H9 (cell line): ENCODE measurements at regions not wholly inside any gene's neighbourhood (a gene's known extent, or its start where the extent isn't known, plus 50 kb on each side); places are given as distances from the start of the nearest gene placed in this dataset.

Source experiments
- DNase-seq: peaks from one replicate; pipeline ENCODE4 v3.0.0-alpha.2; 2017
- H2AFZ ChIP-seq: one replicate; pipeline ENCODE4 v1.6.1; 2013; ENCODE audit warnings: mild to moderate bottlenecking, low read length, control low read depth, moderate library complexity
- H2AK5ac ChIP-seq: 2 replicates; pipeline ENCODE4 v1.6.1; 2013; ENCODE audit warnings: low read length, control low read depth, mixed read lengths; ENCODE audit not compliant: insufficient read length
- H2BK120ac ChIP-seq: one replicate; pipeline ENCODE4 v1.6.1; 2013; ENCODE audit warnings: low read depth, mild to moderate bottlenecking, low read length, control low read depth, inconsistent platforms; ENCODE audit not compliant: poor library complexity, severe bottlenecking
- H2BK12ac ChIP-seq: 2 replicates; pipeline ENCODE4 v1.6.1; 2013; ENCODE audit warnings: low read length, control low read depth, mixed read lengths, low read depth; ENCODE audit not compliant: insufficient read length
- H2BK15ac ChIP-seq: 2 replicates; pipeline ENCODE4 v1.6.1; 2013; ENCODE audit warnings: low read depth, low read length, control low read depth
- H2BK20ac ChIP-seq: one replicate; pipeline ENCODE4 v1.6.1; 2013; ENCODE audit warnings: low read depth, mild to moderate bottlenecking, low read length, control low read depth, inconsistent platforms; ENCODE audit not compliant: poor library complexity, severe bottlenecking
- H2BK5ac ChIP-seq: 2 replicates; pipeline ENCODE4 v1.6.1; 2013; ENCODE audit warnings: low read length, control low read depth, mixed read lengths; ENCODE audit not compliant: insufficient read length
- H3K14ac ChIP-seq: 2 replicates; pipeline ENCODE4 v1.6.1; 2013; ENCODE audit warnings: low read length, control low read depth; ENCODE audit not compliant: insufficient read depth
- H3K18ac ChIP-seq: 2 replicates; pipeline ENCODE4 v1.6.1; 2013; ENCODE audit warnings: low read depth, mild to moderate bottlenecking, mixed read lengths, low read length, control low read depth; ENCODE audit not compliant: insufficient read length
- H3K23ac ChIP-seq: 2 replicates; pipeline ENCODE4 v1.6.1; 2013; ENCODE audit warnings: low read length, control low read depth, mixed read lengths, low read depth; ENCODE audit not compliant: insufficient read length
- H3K23me2 ChIP-seq: 2 replicates; pipeline ENCODE4 v1.6.1; 2013; ENCODE audit warnings: low read depth, mild to moderate bottlenecking, mixed read lengths, low read length, control low read depth; ENCODE audit not compliant: insufficient read length, poor library complexity, severe bottlenecking
- H3K27ac ChIP-seq: 2 replicates; pipeline ENCODE4 v1.5.1; 2013; ENCODE audit warnings: low read length, control low read depth, mixed read lengths, low read depth; ENCODE audit not compliant: insufficient read length
- H3K27me3 ChIP-seq: 2 replicates; pipeline ENCODE4 v1.6.1; 2013; ENCODE audit warnings: low read length, control low read depth, inconsistent platforms; ENCODE audit not compliant: insufficient read depth
- H3K4ac ChIP-seq: 2 replicates; pipeline ENCODE4 v1.6.1; 2013; ENCODE audit warnings: low read depth, mild to moderate bottlenecking, control low read depth, inconsistent platforms, low read length, moderate library complexity
- H3K4me1 ChIP-seq: 2 replicates; pipeline ENCODE4 v1.6.1; 2013; ENCODE audit warnings: low read length, control low read depth, inconsistent platforms; ENCODE audit not compliant: insufficient read depth
- H3K4me2 ChIP-seq: 2 replicates; pipeline ENCODE4 v1.6.1; 2013; ENCODE audit warnings: low read length, control low read depth, mixed read lengths; ENCODE audit not compliant: insufficient read length, insufficient read depth
- H3K56ac ChIP-seq: 2 replicates; pipeline ENCODE4 v1.6.1; 2013; ENCODE audit warnings: low read depth, mild to moderate bottlenecking, mixed read lengths, low read length, control low read depth; ENCODE audit not compliant: insufficient read length
- H3K79me1 ChIP-seq: 2 replicates; pipeline ENCODE4 v1.6.1; 2013; ENCODE audit warnings: low read depth, mild to moderate bottlenecking, moderate library complexity, low read length, control low read depth, inconsistent platforms; ENCODE audit not compliant: insufficient read depth, poor library complexity, severe bottlenecking
- H3K79me2 ChIP-seq: 2 replicates; pipeline ENCODE4 v1.6.1; 2013; ENCODE audit warnings: low read length, control low read depth, inconsistent platforms; ENCODE audit not compliant: insufficient read depth
- H3K9ac ChIP-seq: 2 replicates; pipeline ENCODE4 v1.6.1; 2013; ENCODE audit warnings: low read length, control low read depth, mixed read lengths; ENCODE audit not compliant: insufficient read length; ENCODE audit errors: extremely low read depth
- H3K9me3 ChIP-seq: one replicate; pipeline ENCODE4 v1.6.1; 2013; ENCODE audit warnings: low read depth, low read length, inconsistent platforms; ENCODE audit not compliant: control insufficient read depth
- H3T11ph ChIP-seq: one replicate; pipeline ENCODE4 v1.6.1; 2013; ENCODE audit warnings: mild to moderate bottlenecking, low read length, control low read depth, inconsistent platforms
- H4K20me1 ChIP-seq: one replicate; pipeline ENCODE4 v1.6.1; 2013; ENCODE audit not compliant: control insufficient read depth, insufficient read length, insufficient read depth
- H4K5ac ChIP-seq: 2 replicates; pipeline ENCODE4 v1.6.1; 2013; ENCODE audit warnings: low read depth, mild to moderate bottlenecking, mixed read lengths, low read length, control low read depth; ENCODE audit not compliant: insufficient read length
- H4K8ac ChIP-seq: replicated peaks from 2 replicates; pipeline ENCODE4 v1.6.1; 2013; ENCODE audit warnings: low read length, control low read depth, mixed read lengths, low read depth; ENCODE audit not compliant: insufficient read length
- H4K91ac ChIP-seq: 2 replicates; pipeline ENCODE4 v1.6.1; 2013; ENCODE audit warnings: low read depth, mild to moderate bottlenecking, moderate library complexity, mixed read lengths, low read length, control low read depth; ENCODE audit not compliant: insufficient read length
- H3K27ac Mint-ChIP-seq, 3 experiments: 2 replicates in 2 of 3; 3 replicates in 1 of 3; pipeline ENCODE4 v1.8.0; 2020 to 2021; ENCODE audit warnings: mixed read lengths in 3 of 3, mild to moderate bottlenecking in 1 of 3, moderate library complexity in 1 of 3
- H3K27me3 Mint-ChIP-seq: 2 replicates; pipeline ENCODE4 v1.8.0; 2021; ENCODE audit warnings: low read depth, mild to moderate bottlenecking, moderate library complexity, mixed read lengths
- H3K36me3 Mint-ChIP-seq, 3 experiments: 2 replicates in 2 of 3; 3 replicates in 1 of 3; pipeline ENCODE4 v1.8.0; 2020 to 2021; ENCODE audit warnings: low read depth in 3 of 3, mixed read lengths in 3 of 3; ENCODE audit not compliant: insufficient read depth in 1 of 3
- H3K4me1 Mint-ChIP-seq, 2 experiments: 2 replicates each; pipeline ENCODE4 v1.8.0; 2020; ENCODE audit warnings: mixed read lengths in 2 of 2
- H3K4me3 Mint-ChIP-seq, 2 experiments: 2 replicates in 1 of 2; 3 replicates in 1 of 2; pipeline ENCODE4 v1.8.0; 2020 to 2021; ENCODE audit warnings: mild to moderate bottlenecking in 2 of 2, mixed read lengths in 2 of 2, moderate library complexity in 1 of 2
- H3K9me3 Mint-ChIP-seq, 2 experiments: 2 replicates in 1 of 2; 3 replicates in 1 of 2; pipeline ENCODE4 v1.8.0; 2020; ENCODE audit warnings: mild to moderate bottlenecking in 2 of 2, mixed read lengths in 2 of 2, moderate library complexity in 1 of 2
- WGBS: extraction: QIAGEN DNeasy Blood & Tissue Kit; methylation state at CpG from one replicate; pipeline ENCODE4 v1.1.7; 2013; ENCODE audit warnings: missing lambda C conversion rate, low lambda C conversion rate, mixed read lengths; ENCODE audit not compliant: insufficient read length; ENCODE audit errors: extremely low coverage; 5-methylcytosine and 5-hydroxymethylcytosine counted together
- TF ChIP-seq, protein P1 (sequence below): fragments of 200-600 bp; sonication (generic); conservative IDR thresholded peaks from 3 replicates; pipeline ENCODE4 v1.8.0; 2021; ENCODE audit warnings: antibody characterized with exemption, mild to moderate bottlenecking

DNA sequence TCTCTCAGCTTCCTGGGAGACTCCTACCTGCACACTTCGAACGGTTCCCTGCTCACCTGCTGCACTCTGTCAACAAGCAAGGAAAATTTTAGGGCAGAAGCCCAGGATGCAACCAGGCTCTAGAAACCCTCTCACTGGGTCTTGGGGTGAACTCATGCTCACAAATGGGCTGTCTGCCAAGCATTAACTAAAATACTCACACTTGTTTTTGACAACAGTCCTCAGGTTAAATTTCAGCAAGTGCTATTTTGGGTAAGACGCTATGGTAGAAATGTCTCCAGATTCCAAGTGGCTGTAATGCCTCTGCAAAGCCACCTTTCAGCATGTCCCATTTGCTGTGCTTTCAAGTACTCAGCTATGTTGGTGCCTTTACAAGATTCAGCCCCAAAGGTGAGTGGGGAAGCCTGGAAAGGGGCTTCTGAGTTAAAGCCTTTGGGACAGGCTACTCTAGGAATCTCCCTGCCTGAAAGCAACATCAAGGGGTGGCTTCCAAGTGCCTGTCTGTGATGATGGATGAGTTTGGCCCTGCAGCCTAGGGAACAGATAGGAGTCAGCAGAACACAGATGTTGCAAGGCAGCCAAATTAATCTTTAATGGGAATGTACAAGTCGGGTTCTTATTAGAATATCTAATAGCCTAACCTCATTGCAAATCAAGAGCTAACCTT is 211.9 kb upstream of the SPAG17 start:
- DNase-seq = no peak
- Histone ChIP-seq H2AK5ac (no peak overlapping the region), H4K8ac (no peak overlapping the region), H3K9ac (no peak overlapping the region), H3T11ph (no peak overlapping the region), H3K23me2 (no peaks in the 10 kb centered on the region), H4K91ac (no peak overlapping the region), H2BK120ac (no peak overlapping the region), H3K27ac (no peak overlapping the region), H2BK5ac (no peak overlapping the region), H3K23ac (no peak overlapping the region), H3K4me1 (no peaks in the 10 kb centered on the region), H4K20me1 (no peaks in the 10 kb centered on the region), H3K56ac (no peak overlapping the region), H2BK15ac (no peak overlapping the region), H3K4me2 (no peak overlapping the region), H3K27me3 (no peaks in the 10 kb centered on the region), H3K9me3 (no peaks in the 10 kb centered on the region), H3K14ac (no peak overlapping the region), H2BK20ac (no peak overlapping the region), H2BK12ac (no peak overlapping the region), H2AFZ (no peak overlapping the region), H3K4ac (no peak overlapping the region), H3K79me2 (no peaks in the 10 kb centered on the region), H3K18ac (no peak overlapping the region), H3K79me1 (no peaks in the 10 kb centered on the region), H4K5ac (no peak overlapping the region)
- Mint-ChIP-seq H3K4me3 (no peak overlapping the region), H3K27me3 (no peaks in the 10 kb centered on the region), H3K36me3 (no peaks in the 10 kb centered on the region), H3K9me3 (no peaks in the 10 kb centered on the region), H3K27ac (no peak overlapping the region), H3K4me1 (no peaks in the 10 kb centered on the region)
- TF ChIP-seq, protein P1, sequence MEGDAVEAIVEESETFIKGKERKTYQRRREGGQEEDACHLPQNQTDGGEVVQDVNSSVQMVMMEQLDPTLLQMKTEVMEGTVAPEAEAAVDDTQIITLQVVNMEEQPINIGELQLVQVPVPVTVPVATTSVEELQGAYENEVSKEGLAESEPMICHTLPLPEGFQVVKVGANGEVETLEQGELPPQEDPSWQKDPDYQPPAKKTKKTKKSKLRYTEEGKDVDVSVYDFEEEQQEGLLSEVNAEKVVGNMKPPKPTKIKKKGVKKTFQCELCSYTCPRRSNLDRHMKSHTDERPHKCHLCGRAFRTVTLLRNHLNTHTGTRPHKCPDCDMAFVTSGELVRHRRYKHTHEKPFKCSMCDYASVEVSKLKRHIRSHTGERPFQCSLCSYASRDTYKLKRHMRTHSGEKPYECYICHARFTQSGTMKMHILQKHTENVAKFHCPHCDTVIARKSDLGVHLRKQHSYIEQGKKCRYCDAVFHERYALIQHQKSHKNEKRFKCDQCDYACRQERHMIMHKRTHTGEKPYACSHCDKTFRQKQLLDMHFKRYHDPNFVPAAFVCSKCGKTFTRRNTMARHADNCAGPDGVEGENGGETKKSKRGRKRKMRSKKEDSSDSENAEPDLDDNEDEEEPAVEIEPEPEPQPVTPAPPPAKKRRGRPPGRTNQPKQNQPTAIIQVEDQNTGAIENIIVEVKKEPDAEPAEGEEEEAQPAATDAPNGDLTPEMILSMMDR = no peak
- no CpG with 5 or more reads among the region's 4 CpGs for WGBS
